Eye (tissue), 1 donor: ENCODE measurements at regions not wholly inside any gene's neighbourhood (a gene's known extent, or its start where the extent isn't known, plus 50 kb on each side); places are given as distances from the start of the nearest gene placed in this dataset.

Source experiments
- DNase-seq: peaks from one replicate; pipeline ENCODE4 v3.0.0-alpha.2; 2015

DNA sequence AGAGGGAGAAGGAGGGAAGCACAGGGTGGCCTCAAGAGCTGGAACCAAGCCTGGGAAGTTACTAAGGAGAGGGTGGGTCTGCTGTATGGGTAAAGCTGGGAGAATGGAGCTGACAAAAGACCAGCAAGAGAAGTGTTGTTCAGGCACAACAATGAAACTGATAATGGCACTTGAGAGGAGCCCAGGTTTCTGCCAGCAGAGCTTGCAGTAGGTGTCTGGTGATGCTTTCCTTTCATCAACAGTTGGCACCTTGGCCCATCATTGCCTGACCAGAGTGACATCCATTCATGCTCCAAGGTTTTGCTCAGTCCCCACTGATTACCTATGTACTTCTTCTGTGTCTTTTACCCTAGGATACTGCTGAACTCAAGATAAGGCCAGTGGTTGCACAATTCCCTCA, 92.9 kb upstream of the CXCR4 start:
- DNase-seq = no peak

- no peak for DNase-seq
Measured at GRCh38 chr2:136210455-136210805, 92.5 kb upstream of the CXCR4 start.

DNA sequence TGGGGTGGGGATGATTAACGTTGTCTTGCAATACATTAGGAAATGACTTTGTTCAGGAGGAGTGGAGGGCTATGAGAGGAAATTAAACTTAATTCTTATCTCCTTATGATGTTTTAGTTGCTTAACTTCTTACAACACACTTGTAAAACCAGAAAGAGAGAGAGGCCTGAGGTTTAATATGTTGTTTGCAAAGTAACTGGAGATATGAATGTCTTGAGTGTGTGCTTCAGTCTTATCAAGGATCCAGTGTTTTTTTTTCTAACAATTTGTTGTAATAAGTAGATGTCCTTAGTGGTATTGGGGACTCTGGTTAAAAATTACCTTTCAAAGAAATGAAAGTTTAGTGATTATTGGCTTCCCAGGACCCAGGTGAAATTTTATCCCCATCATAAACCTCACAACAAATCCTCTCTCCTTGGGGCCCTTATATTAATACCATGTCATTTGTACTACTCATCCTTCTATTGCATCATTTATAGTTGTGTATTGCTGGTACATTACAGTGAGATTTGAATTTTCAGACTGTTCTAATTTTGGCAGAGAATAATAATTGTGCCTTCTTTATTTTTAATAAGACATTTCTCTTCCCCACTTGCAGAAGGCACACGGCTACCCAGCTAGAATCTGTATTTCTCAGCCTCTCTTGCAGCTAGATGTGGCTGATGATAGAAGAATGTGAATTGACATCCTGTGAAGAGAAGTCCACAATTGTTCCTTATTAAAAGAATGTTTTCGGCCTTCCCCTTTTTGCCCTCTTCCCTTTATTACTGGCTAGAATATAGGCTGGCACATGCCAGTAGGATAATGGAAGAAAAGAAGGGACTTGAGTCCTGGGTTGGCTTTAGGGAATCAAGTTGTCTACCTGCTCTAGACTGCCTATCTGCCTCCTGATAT, 91.9 kb upstream of the CXCR4 start:
- no peak for DNase-seq

DNA sequence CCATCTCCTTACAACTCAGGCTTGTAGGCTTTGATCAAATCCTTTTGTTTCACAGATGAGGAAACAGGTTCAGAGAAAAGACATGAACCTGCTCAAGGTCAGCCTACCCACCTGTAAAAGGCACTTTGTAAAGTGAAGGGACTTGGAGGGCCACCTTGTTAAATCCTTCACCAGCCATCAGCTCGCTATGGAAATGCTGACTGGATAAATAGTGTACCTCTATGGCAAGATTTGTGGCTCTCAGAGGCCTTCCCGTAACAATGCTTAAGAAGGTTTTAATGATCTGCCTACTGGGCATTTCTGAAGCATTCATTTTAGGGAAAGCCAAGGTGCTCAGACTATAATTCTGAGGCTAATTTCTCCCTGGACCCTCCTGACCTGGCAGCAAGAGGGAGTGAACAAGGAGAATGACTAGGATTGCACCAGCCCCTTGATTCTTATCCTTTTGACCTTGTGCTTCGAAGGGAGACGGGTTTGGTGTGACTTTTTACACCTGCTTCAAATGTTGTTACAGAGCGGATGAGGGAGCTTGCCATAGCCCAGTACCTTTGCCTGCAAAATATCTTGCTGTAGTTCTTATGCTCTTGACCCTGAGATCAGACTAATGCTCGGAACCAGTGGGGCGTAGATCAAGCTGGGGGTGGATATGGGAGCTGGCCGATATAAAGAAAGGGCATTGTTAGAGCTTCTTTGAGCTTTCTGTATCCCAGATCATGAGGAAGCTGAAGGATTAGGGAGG, 90.9 kb upstream of the CXCR4 start:
- no peak for DNase-seq

- no peak for DNase-seq
Measured at GRCh38 chr2:136207665-136208064, 89.7 kb upstream of the CXCR4 start.

GRCh38 chr2:136207030-136207623, 89.2 kb upstream of the CXCR4 start:
- DNase-seq = no peak

DNA sequence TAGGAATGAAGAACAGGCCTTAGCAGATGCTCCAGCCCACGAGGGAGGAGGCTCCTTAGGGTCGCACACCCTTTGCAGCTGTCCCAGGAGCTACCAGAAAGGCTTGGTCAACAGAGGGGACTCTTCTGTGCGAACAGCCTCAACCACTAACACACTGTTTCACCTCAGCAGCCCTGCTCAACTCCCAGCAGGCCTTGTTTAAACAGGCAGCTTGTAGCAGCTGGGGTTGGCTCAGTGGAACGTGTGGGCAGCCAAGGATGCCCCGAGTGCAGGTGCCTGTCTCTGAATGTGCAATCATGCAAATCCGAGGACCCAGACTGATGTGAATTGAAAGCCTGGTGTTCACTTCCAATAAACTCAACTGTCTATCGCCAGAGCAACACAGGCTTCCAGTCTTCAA, 88.7 kb upstream of the CXCR4 start:
- peak; percentile 69 for DNase-seq

DNA sequence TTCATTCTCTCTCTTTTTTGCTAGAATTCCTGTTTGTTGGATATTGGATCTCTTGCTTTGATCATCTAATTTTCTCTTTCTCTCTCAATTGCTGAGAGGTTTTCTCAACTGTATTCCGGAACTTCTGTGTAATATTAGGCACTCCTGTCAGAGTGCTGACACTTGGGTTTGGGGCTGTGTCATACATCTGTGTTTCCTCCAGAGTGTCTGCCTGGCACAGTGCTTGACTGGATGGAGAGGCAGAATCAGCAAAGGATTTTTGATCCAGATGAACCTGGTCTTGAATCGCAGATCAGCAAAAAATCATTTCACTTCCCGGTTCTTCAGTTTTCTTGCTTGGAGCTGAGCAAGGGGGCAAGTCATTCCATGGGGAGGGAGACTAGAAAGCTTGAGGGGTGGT, 87.7 kb upstream of the CXCR4 start:
- no peak for DNase-seq

GRCh38 chr2:136204971-136205370, 87.0 kb upstream of the CXCR4 start:
- no peak for DNase-seq

GRCh38 chr2:136195226-136195625, 77.3 kb upstream of the CXCR4 start:
- no peak for DNase-seq

DNA sequence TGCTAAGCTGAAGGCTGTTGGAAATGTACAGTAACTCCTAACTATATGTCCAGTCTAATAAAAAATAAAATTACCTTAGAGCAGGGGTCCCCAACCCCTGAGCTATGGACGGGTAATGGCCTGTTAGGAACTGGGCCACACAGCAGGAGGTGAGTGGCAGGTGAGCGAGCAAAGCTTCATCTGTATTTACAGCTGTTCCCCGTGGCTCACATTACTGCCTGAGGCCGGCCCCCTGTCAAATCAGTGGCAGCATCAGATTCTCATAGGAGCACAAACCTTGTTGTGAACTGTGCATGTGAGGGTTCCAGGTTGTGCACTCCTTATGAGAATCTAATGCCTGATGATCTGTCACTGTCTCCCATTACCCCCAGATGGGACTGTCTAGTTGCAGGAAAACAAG, 73.1 kb upstream of the CXCR4 start:
- no peak for DNase-seq

- DNase-seq = no peak
Measured at GRCh38 chr2:136189221-136189782, 71.4 kb upstream of the CXCR4 start.

- DNase-seq = no peak
Measured at GRCh38 chr2:136188086-136188485, 70.1 kb upstream of the CXCR4 start.

DNA sequence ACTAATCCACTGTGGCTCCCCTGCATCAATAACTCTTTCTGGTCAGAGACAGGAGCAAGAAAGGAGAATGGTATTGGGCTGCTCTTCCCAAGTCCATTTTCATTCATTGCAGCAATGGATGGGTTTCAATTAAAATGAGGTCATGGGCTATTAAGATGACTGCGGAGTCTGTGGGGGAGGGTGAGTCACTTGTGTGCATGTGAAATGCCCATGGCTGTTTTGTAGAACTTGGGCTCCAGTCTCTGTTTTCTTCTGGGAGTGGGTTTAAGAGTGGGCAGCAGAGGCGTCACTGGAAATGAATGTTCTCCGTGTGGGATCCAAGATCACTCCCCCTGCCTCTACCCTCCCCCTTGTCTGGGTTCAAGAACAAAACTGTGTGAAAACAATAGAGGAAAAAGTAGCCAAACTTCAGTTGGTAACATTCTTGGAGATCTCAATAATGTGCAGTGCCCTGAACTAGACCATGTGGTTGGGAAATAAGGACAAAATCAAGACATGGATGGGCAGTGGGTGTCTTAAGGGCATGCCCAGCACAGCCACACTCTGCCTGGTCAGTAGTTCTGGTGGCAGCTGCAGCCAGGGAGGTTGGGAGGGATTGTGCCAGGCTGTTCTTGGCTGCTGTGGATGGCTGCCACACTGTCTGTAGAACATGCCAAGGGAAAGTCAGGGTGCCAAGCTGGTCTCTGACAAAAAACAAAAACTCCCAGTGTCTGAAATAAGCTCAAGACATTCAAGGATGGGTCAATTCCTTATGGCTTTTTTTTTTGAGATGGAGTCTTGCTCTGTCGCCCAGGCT, 68.2 kb upstream of the CXCR4 start:
- no peak for DNase-seq

DNA sequence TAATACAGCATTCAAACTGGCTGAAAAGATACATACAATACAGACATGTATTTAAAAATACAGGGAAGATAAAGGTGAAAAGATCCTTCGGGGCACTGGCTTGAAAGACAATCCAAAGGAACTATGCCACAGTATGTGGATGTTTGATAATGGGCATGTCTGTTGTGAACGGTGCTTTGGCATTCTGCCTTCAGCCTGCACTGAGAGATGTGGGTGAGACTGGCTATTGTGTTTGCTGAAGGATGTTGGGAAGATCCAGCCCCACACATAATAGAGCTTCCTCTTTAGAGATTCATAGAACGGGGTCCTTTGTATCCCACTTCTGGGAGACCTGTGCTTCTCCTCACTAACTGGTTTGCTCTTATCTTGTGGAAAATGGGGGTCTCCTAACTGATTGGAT, 65.1 kb upstream of the CXCR4 start:
- DNase-seq = no peak

DNA sequence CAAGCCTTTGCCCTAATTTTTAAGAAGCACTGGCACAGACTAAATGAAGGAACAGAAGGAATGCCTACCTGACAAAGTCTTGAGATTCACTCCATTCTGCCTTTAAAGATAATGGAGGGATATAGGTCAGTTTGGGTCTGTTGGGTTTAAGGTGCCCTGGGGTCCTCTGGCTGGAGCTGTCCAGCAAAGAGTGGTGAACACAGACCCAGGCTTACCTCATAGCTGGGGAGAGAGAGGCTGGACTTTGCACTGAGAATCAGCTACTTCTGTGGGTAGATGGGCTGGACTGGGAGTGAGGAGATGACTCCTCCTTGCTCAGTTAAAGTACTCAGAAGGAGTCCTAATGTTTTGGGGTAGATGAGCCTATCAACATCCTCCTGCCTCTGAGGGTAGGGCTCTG, 64.4 kb upstream of the CXCR4 start:
- DNase-seq = no peak

- DNase-seq = no peak
Measured at GRCh38 chr2:136179602-136179975, 61.6 kb upstream of the CXCR4 start.

- DNase-seq = no peak
Measured at GRCh38 chr2:136178941-136179601, 61.1 kb upstream of the CXCR4 start.

GRCh38 chr2:136175868-136176267, 57.9 kb upstream of the CXCR4 start:
- DNase-seq = no peak

DNA sequence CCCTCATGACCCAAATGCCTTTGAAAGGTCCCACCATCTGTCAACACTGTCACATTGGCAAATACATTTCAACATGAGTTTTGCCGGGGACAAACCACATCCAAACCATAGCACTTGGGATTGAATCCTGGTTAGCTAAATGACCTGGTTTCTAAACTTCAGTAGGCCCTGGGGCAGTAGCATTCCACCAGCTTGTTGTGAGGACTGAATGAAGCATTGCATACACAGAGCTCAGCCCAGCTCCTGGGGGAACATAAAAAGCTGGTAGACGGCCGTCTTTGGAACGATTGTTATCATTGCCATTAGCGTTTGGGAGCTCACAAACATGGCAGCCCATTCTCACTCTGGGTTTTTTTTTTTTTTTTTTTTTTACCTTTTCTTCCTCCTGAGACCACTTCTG, 57.5 kb upstream of the CXCR4 start:
- no peak for DNase-seq

DNA sequence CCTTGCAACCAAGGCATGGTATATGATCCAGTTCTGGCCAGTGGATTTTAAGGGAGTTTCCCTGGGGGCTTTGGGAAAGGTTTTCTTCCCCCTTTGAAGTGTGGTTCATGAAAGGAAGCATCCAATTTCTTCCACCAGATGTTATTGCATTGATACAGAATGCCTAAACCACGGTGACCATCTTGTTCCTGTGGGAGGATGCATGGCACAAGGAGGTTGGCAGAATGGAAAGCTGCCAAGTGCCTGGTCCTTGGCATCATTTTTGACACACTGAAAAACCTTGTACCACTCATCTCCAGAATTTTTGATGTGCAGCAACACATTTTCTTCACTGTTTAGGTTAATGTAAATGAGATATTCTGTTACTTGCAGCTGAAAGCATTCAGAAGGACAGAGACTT, 55.2 kb upstream of the CXCR4 start:
- no peak for DNase-seq

DNA sequence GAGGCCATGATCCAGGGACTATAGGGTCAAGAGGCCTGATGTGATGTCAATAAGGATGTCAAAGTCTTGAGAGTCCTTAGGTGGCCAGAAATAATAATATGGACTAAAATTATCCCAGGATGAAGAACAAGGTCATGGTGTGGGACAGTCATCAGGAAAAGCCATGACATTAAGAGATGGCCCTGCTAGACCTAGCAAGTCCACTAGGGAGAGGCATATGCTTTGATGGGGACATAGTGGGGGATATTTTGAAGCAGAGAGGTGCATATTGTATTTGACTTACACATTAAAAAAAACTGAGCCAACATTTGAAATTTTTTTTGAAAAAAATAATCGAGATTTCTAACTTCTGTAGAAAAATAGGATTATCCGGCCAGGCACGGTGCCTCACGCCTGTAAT, 53.3 kb upstream of the CXCR4 start:
- no peak for DNase-seq
